ENCODE measurements at regions not wholly inside any gene's neighbourhood (a gene's known extent, or its start where the extent isn't known, plus 50 kb on each side); places are given as distances from the start of the nearest gene placed in this dataset.

DNA sequence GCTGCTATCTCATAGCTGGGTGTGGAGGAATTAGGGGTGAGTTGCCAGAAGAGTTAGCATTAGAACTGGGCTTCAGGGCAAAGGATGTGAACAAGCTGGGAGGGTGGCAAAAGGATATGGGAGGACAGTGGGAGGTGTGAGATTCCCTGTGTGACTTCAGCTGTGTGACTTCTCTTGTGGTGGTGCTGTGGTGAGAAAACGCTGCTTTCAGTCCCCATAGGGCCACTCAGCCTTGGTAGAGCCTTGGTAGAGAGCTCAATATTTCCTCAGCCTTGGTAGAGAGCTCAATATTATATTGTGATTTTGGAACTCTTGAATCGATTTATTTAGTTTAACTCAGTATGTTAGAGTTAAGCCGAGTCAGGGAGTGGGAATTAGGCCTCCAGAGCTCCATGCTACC is 499.7 kb downstream of the EDEM1 start:
- H3K36me3 ChIP-seq (ENCODE audit: insufficient read depth, low read length), result no peaks in the 10 kb centered on the region
- H2AFZ ChIP-seq (ENCODE audit: low read length), result no peak overlapping the region
- BruUV-seq (replicated peaks), result no TSS peak
- TF ChIP-seq, protein P1, sequence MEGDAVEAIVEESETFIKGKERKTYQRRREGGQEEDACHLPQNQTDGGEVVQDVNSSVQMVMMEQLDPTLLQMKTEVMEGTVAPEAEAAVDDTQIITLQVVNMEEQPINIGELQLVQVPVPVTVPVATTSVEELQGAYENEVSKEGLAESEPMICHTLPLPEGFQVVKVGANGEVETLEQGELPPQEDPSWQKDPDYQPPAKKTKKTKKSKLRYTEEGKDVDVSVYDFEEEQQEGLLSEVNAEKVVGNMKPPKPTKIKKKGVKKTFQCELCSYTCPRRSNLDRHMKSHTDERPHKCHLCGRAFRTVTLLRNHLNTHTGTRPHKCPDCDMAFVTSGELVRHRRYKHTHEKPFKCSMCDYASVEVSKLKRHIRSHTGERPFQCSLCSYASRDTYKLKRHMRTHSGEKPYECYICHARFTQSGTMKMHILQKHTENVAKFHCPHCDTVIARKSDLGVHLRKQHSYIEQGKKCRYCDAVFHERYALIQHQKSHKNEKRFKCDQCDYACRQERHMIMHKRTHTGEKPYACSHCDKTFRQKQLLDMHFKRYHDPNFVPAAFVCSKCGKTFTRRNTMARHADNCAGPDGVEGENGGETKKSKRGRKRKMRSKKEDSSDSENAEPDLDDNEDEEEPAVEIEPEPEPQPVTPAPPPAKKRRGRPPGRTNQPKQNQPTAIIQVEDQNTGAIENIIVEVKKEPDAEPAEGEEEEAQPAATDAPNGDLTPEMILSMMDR (conservative IDR thresholded peaks at IDR 0.05; ENCODE audit: low read length), result no peak
- no peak for TF ChIP-seq EZH2phosphoT487 (IDR thresholded peaks at IDR 0.05; ENCODE audit: borderline replicate concordance, low read depth, low read length)
- no peaks in the 10 kb centered on the region for H3K9me2 ChIP-seq (ENCODE audit: insufficient read depth, low read length)
- ChIA-PET CTCF (ENCODE audit: unreplicated experiment) (no interaction called here), POLR2A (no interaction called here)
- no peak overlapping the region for H3K4me3 ChIP-seq (ENCODE audit: low read depth, low read length, poor library complexity, severe bottlenecking)
- H3K9me3 ChIP-seq (ENCODE audit: low read length), result no peaks in the 10 kb centered on the region
- no peak for DNase-seq (ENCODE audit: low spot score)
- H3K79me2 ChIP-seq (ENCODE audit: insufficient read depth, low read depth, low read length), result no peaks in the 10 kb centered on the region
- H4K20me1 ChIP-seq (ENCODE audit: insufficient read depth, low read length), result no peaks in the 10 kb centered on the region
- no peak overlapping the region for H3K27ac ChIP-seq (ENCODE audit: low read depth, low read length, poor library complexity, severe bottlenecking)
- H3K4me1 ChIP-seq (ENCODE audit: insufficient read depth, low read length, poor library complexity, severe bottlenecking), result no peaks in the 10 kb centered on the region
- intact Hi-C loops (cut with micrococcal nuclease; ENCODE audit: unreplicated experiment), result no loop called here
- no peak overlapping the region for H3K4me2 ChIP-seq (ENCODE audit: low read length)

DNA sequence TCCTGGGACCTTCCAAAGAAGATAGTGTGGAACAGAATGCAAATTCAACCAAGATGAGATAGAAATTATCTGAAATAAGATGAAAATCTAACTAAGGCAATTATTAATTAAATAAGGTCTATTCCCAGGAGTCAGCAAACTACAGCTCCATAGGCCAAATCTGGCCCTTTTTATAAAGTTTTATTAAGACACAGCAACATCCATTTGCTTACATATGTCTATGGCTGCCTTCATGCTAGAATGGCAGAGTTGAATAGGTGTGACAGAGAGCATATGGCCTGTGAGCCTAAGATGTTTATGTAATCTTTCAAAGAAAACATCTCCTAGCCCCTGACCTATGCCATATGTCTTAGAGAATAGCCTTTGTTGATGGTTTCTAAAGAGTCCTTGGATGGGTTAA is 503.0 kb downstream of the EDEM1 start:
- TF ChIP-seq EZH2phosphoT487 (IDR thresholded peaks at IDR 0.05; ENCODE audit: borderline replicate concordance, low read depth, low read length), result no peak
- TF ChIP-seq, protein P1 (conservative IDR thresholded peaks at IDR 0.05; ENCODE audit: low read length), result no peak
- intact Hi-C loops (cut with micrococcal nuclease; ENCODE audit: unreplicated experiment), result no loop called here
- POLR2A ChIA-PET, result no interaction called here

DNA sequence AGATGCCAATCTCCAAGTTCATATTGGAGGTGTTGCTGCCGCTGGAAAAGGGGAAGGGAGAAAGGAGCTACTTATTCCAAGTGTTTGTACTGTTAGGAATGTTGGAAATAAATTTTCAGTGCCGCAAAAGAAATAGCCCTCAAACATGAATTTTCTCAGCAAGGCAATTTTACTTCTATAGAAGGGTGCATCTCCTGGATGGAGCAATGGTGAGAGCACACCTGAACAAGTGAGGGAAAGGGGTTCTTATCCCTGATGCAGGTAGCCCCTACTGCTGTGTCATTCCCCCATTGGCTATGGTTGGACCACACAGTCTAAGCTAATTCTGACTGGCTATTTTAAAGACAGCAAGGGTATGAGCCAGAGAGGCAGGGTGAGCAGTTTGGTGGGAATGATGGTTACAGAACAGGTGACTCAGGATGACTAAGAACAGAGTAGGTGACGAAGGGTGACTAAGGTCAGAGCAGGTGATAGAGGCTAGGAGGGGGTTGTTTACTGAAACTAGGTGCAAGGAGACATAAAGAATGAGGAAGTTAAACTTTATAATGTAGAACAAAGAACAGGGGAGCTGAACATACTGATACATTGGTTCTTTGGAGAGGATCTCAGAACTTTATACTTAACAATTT is 503.5 kb downstream of the EDEM1 start:
- no peaks in the 10 kb centered on the region for H3K4me1 ChIP-seq (ENCODE audit: insufficient read depth, low read length, poor library complexity, severe bottlenecking)
- no peaks in the 10 kb centered on the region for H3K79me2 ChIP-seq (ENCODE audit: insufficient read depth, low read depth, low read length)
- TF ChIP-seq, protein P1 (conservative IDR thresholded peaks at IDR 0.05; ENCODE audit: low read length), result no peak
- TF ChIP-seq EZH2phosphoT487 (IDR thresholded peaks at IDR 0.05; ENCODE audit: borderline replicate concordance, low read depth, low read length), result no peak
- no peaks in the 10 kb centered on the region for H3K9me2 ChIP-seq (ENCODE audit: insufficient read depth, low read length)
- H2AFZ ChIP-seq (ENCODE audit: low read length), result no peak overlapping the region
- no peak overlapping the region for H3K4me2 ChIP-seq (ENCODE audit: low read length)
- CTCF ChIA-PET (ENCODE audit: unreplicated experiment), result no interaction called here
- no peak overlapping the region for H3K27ac ChIP-seq (ENCODE audit: low read depth, low read length, poor library complexity, severe bottlenecking)
- H3K36me3 ChIP-seq (ENCODE audit: insufficient read depth, low read length), result no peaks in the 10 kb centered on the region
- DNase-seq (ENCODE audit: low spot score), result no peak
- H4K20me1 ChIP-seq (ENCODE audit: insufficient read depth, low read length), result no peaks in the 10 kb centered on the region
- POLR2A ChIA-PET, result no interaction called here
- intact Hi-C loops (cut with micrococcal nuclease; ENCODE audit: unreplicated experiment), result no loop called here
- no TSS peak for BruUV-seq (replicated peaks)
- no peak overlapping the region for H3K4me3 ChIP-seq (ENCODE audit: low read depth, low read length, poor library complexity, severe bottlenecking)
- H3K9me3 ChIP-seq (ENCODE audit: low read length), result no peaks in the 10 kb centered on the region

More for the DNA sequence above, 503.0 kb downstream of the EDEM1 start:
- Histone ChIP-seq H4K20me1 (ENCODE audit: insufficient read depth, low read length) (no peaks in the 10 kb centered on the region), H3K36me3 (ENCODE audit: insufficient read depth, low read length) (no peaks in the 10 kb centered on the region), H3K27ac (ENCODE audit: low read depth, low read length, poor library complexity, severe bottlenecking) (no peak overlapping the region), H3K9me3 (ENCODE audit: low read length) (no peaks in the 10 kb centered on the region), H3K4me3 (ENCODE audit: low read depth, low read length, poor library complexity, severe bottlenecking) (no peak overlapping the region), H3K4me2 (ENCODE audit: low read length) (no peak overlapping the region), H2AFZ (ENCODE audit: low read length) (no peak overlapping the region), H3K79me2 (ENCODE audit: insufficient read depth, low read depth, low read length) (no peaks in the 10 kb centered on the region), H3K4me1 (ENCODE audit: insufficient read depth, low read length, poor library complexity, severe bottlenecking) (no peaks in the 10 kb centered on the region), H3K9me2 (ENCODE audit: insufficient read depth, low read length) (no peaks in the 10 kb centered on the region)
- CTCF ChIA-PET (ENCODE audit: unreplicated experiment), result no interaction called here
- DNase-seq (ENCODE audit: low spot score), result no peak
- no TSS peak for BruUV-seq (replicated peaks)

Measured in OCI-LY7 (cell line).